OCI-LY7 (cell line): ENCODE measurements at regions not wholly inside any gene's neighbourhood (a gene's known extent, or its start where the extent isn't known, plus 50 kb on each side); places are given as distances from the start of the nearest gene placed in this dataset.

Experiments used
- BruUV-seq: library from RNA; stranded (reverse); fragments of 400-500 nt; replicated peaks from 2 replicates; lab custom pipeline; 2021; lab: Mats Ljungman, UMichigan
- CTCF ChIA-PET: fragments of 300-600 bp; sonication (Branson Sonifier 250); formaldehyde crosslinking; loops from one replicate; lab custom pipeline; 2022; ENCODE audit warnings: antibody characterized with exemption; ENCODE audit not compliant: unreplicated experiment; lab: Charles Lee
- POLR2A ChIA-PET: fragments of 300-600 bp; sonication (Branson Sonifier 250); formaldehyde crosslinking; loops from one replicate; lab custom pipeline; 2022; ENCODE audit warnings: antibody characterized with exemption; lab: Charles Lee
- DNase-seq: peaks from one replicate; pipeline ENCODE4 v3.0.0-alpha.2; 2015; ENCODE audit warnings: low spot score
- H2AFZ ChIP-seq: fragments of 200-600 bp; sonication (generic), shearing (Covaris generic); 2 replicates; pipeline ENCODE4 v1.6.1; 2014; ENCODE audit warnings: mild to moderate bottlenecking, antibody characterized with exemption, low read length, moderate library complexity
- H3K27ac ChIP-seq: fragments of 200-600 bp; sonication (generic); 2 replicates; pipeline ENCODE4 v1.5.1; 2014; ENCODE audit warnings: mixed run types, low read depth, mild to moderate bottlenecking, moderate library complexity, low read length, inconsistent platforms; ENCODE audit not compliant: poor library complexity, severe bottlenecking
- H3K36me3 ChIP-seq: fragments of 200-600 bp; sonication (generic); 2 replicates; pipeline ENCODE4 v1.6.1; 2014; ENCODE audit warnings: mild to moderate bottlenecking, antibody characterized with exemption, low read length, moderate library complexity, mixed read lengths; ENCODE audit not compliant: insufficient read depth
- H3K4me1 ChIP-seq: fragments of 200-600 bp; sonication (generic); 2 replicates; pipeline ENCODE4 v1.5.1; 2014; ENCODE audit warnings: mild to moderate bottlenecking, low read length; ENCODE audit not compliant: insufficient read depth, poor library complexity, severe bottlenecking
- H3K4me2 ChIP-seq: fragments of 200-600 bp; sonication (generic); 2 replicates; pipeline ENCODE4 v1.6.1; 2014; ENCODE audit warnings: mild to moderate bottlenecking, low read length
- H3K4me3 ChIP-seq: fragments of 200-600 bp; sonication (generic); 2 replicates; pipeline ENCODE4 v1.5.1; 2014; ENCODE audit warnings: mild to moderate bottlenecking, low read depth, low read length; ENCODE audit not compliant: poor library complexity, severe bottlenecking
- H3K79me2 ChIP-seq: fragments of 200-600 bp; sonication (generic); 2 replicates; pipeline ENCODE4 v1.6.1; 2016; ENCODE audit warnings: low read depth, mild to moderate bottlenecking, low read length, moderate library complexity, mixed read lengths; ENCODE audit not compliant: insufficient read depth
- H3K9me2 ChIP-seq: fragments of 200-600 bp; sonication (generic); 2 replicates; pipeline ENCODE4 v1.6.1; 2016; ENCODE audit warnings: mild to moderate bottlenecking, low read length, mixed read lengths; ENCODE audit not compliant: insufficient read depth
- H3K9me3 ChIP-seq: fragments of 200-600 bp; sonication (generic); 2 replicates; pipeline ENCODE4 v1.6.1; 2014; ENCODE audit warnings: mild to moderate bottlenecking, mixed run types, low read length, mixed read lengths
- H4K20me1 ChIP-seq: fragments of 200-600 bp; sonication (generic); 2 replicates; pipeline ENCODE4 v1.6.1; 2014; ENCODE audit warnings: mild to moderate bottlenecking, antibody characterized with exemption, low read length, moderate library complexity, mixed read lengths; ENCODE audit not compliant: insufficient read depth
- EZH2phosphoT487 ChIP-seq: fragments of 200-600 bp; sonication (generic); IDR thresholded peaks from 2 replicates; pipeline ENCODE4 v1.6.1; 2018; ENCODE audit warnings: low read depth, borderline replicate concordance, mild to moderate bottlenecking, mixed run types, antibody characterized with exemption, low read length, moderate library complexity, mixed read lengths
- intact Hi-C: fragments of 100-400 bp; cut with micrococcal nuclease; formaldehyde crosslinking; loops from one replicate; pipeline ENCODE4 v1.10.0; 2022; ENCODE audit not compliant: unreplicated experiment
- TF ChIP-seq, protein P1 (sequence below): fragments of 200-600 bp; sonication (generic); conservative IDR thresholded peaks from 2 replicates; pipeline ENCODE4 v1.5.1; 2014; ENCODE audit warnings: mild to moderate bottlenecking, antibody characterized with exemption, low read length, moderate library complexity, mixed read lengths

DNA sequence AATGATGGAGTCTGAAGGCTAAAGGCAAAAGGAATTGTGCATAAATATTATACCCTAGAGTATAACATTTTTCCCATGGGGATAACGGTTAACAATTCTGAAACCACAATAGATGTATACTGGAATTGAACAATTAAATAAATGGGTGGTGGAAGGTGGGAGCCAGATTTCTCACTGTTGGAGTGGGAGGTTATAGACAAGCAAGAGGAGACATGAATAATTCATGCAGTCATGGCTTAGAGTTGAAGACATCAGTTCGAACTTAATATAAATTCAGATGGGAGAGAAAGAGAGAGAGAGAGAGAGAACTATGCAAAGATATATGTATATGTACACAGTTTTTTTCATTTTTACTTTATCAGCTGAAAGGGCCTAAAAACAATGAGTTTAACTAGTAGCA lies 523.9 kb downstream of the FOXG1 start:
- Histone ChIP-seq H2AFZ (no peak overlapping the region), H3K9me2 (no peaks in the 10 kb centered on the region), H3K27ac (no peak overlapping the region), H3K4me3 (no peak overlapping the region), H3K4me2 (no peak overlapping the region), H3K36me3 (no peaks in the 10 kb centered on the region), H3K9me3 (0 out of 2 replicates have a peak, but pooled peaks cover 3% of the 10 kb centered on the region), H3K4me1 (no peaks in the 10 kb centered on the region), H3K79me2 (no peaks in the 10 kb centered on the region), H4K20me1 (no peaks in the 10 kb centered on the region)
- ChIA-PET CTCF (no interaction called here), POLR2A (no interaction called here)
- BruUV-seq = no TSS peak
- DNase-seq = no peak
- TF ChIP-seq, protein P1, sequence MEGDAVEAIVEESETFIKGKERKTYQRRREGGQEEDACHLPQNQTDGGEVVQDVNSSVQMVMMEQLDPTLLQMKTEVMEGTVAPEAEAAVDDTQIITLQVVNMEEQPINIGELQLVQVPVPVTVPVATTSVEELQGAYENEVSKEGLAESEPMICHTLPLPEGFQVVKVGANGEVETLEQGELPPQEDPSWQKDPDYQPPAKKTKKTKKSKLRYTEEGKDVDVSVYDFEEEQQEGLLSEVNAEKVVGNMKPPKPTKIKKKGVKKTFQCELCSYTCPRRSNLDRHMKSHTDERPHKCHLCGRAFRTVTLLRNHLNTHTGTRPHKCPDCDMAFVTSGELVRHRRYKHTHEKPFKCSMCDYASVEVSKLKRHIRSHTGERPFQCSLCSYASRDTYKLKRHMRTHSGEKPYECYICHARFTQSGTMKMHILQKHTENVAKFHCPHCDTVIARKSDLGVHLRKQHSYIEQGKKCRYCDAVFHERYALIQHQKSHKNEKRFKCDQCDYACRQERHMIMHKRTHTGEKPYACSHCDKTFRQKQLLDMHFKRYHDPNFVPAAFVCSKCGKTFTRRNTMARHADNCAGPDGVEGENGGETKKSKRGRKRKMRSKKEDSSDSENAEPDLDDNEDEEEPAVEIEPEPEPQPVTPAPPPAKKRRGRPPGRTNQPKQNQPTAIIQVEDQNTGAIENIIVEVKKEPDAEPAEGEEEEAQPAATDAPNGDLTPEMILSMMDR = no peak
- no peak for TF ChIP-seq EZH2phosphoT487
- intact Hi-C loops = no loop called here

DNA sequence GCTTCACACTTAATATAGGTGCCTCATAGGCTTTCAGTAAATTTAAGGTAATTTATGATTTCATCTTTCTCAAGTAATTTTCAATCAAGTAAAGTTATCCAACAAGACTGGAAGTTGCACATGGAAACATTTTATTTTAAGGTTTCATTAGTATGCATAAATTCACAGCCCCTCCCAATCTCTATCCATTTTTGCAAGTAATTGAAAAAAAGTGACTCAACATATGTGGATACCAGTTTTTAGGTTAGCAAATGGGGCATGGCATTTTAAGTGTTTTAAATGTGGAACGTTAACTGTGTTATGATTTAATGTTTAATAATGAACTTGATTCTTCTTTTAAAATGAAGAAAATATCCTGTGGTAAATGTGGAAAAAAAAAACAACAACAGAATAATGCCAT lies 532.8 kb downstream of the FOXG1 start:
- DNase-seq = no peak
- intact Hi-C loops = no loop called here
- POLR2A ChIA-PET = no interaction called here
- Histone ChIP-seq H3K9me2 (no peaks in the 10 kb centered on the region), H2AFZ (no peak overlapping the region), H4K20me1 (no peaks in the 10 kb centered on the region), H3K27ac (no peak overlapping the region), H3K4me2 (no peak overlapping the region), H3K4me3 (no peak overlapping the region), H3K79me2 (no peaks in the 10 kb centered on the region), H3K9me3 (no peaks in the 10 kb centered on the region), H3K4me1 (no peaks in the 10 kb centered on the region), H3K36me3 (no peaks in the 10 kb centered on the region)
- no TSS peak for BruUV-seq
- CTCF ChIA-PET = no interaction called here
- TF ChIP-seq EZH2phosphoT487 = no peak
- TF ChIP-seq, protein P1 = no peak

DNA sequence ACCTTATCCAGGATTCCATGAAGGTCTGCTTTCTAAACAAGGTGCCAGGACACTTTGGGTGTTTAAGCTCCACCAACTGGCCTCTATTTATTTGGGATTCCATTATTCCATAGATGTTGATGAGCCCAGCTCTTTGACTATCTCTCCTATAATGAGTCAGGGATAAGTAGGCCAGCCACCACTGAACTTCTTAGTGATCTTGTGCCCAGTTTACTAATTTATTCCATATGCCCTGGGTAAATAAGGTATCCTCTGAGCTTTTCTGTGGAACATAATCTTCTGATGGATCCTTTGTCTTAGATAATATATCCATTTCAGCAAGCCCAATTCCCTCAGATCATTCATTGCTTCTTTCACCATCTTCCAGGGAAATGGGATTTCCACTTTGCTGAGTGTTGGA lies 535.0 kb downstream of the FOXG1 start:
- H3K9me3 ChIP-seq = no peaks in the 10 kb centered on the region
- no peak overlapping the region for H2AFZ ChIP-seq
- H4K20me1 ChIP-seq = no peaks in the 10 kb centered on the region
- POLR2A ChIA-PET = interaction anchor here (0.6 kb wide), 1 partner anchor 21 kb away, joined by 3 read pairs; no protein-coding TSS in a partner anchor
- TF ChIP-seq EZH2phosphoT487 = no peak
- TF ChIP-seq, protein P1 = no peak
- no TSS peak for BruUV-seq
- no peaks in the 10 kb centered on the region for H3K4me1 ChIP-seq
- no peaks in the 10 kb centered on the region for H3K79me2 ChIP-seq
- intact Hi-C loops = no loop called here
- CTCF ChIA-PET = no interaction called here
- H3K36me3 ChIP-seq = no peaks in the 10 kb centered on the region
- H3K4me3 ChIP-seq = no peak overlapping the region
- H3K4me2 ChIP-seq = no peak overlapping the region
- H3K27ac ChIP-seq = no peak overlapping the region
- no peak for DNase-seq
- H3K9me2 ChIP-seq = no peaks in the 10 kb centered on the region
